ENCODE measurements at regions not wholly inside any gene's neighbourhood (a gene's known extent, or its start where the extent isn't known, plus 50 kb on each side); places are given as distances from the start of the nearest gene placed in this dataset.

- TF ChIP-seq POLR2A (IDR thresholded peaks at IDR 0.05) = no peak
- intact Hi-C loops (cut with DNase I) = no loop called here
- no peak overlapping the region for H3K4me3 ChIP-seq
- H3K36me3 ChIP-seq (replicated peaks in 1 of 2; ENCODE audit: insufficient read depth in 1 of 2, low read depth in 2 of 2) = no peaks in the 10 kb centered on the region
- ATAC-seq (no peak), DNase-seq (peak in 3 of 4 donors; percentile 27 to 53 (median 34))
- peaks cover 69% of the 10 kb centered on the region for H3K4me1 ChIP-seq
- peak overlapping the region in 2 of 4 donors; percentile 77 to 80 for H3K27ac ChIP-seq
- no peaks in the 10 kb centered on the region for H3K27me3 ChIP-seq
- no peaks in the 10 kb centered on the region for H3K9me3 ChIP-seq
- WGBS, 2 donors = 75 to 79% methylated on average over 3 of the region's 3 CpGs
These were observed 105.9 kb downstream of the ETS2 start for GRCh38 chr21:38911484-38912101.

DNA sequence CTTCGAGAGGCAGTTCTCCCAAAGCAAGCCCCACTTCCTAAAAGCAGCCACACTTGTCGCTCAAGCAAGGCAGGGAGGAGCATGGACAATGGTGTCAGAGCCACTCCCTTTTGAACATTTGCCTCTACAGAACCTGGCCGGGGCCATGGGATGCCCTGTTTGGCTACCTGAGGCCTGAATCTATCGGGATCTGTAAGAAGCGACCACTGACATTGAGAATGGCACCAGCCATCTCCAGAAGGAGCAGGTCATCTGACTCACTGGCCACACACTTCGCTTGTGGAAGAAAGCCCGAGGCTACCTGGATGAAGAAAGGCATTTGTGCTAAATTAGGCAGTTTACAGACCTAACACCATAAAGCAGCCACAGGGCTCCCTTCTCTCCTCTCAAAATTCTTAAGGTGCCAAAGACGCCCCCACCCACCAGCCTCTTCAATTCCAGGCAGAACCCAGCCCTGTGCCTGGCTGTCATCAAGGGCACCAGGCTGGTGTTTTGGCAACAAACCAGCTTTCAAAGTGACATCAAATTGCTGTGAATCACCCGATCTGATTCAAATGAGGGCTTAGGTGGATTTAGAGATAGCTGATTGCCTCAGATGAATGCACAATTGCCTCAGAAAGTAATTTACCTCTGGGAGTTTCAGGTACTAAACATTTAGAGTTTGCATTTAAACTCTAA is 104.8 kb downstream of the ETS2 start:
- Histone ChIP-seq H3K9me3 (no peaks in the 10 kb centered on the region), H3K36me3 (replicated peaks in 1 of 2; ENCODE audit: insufficient read depth in 1 of 2, low read depth in 2 of 2) (no peaks in the 10 kb centered on the region), H3K4me1 (peaks cover 70% of the 10 kb centered on the region), H3K27ac (peak overlapping the region in 3 of 4 donors; percentile 6 to 84 (median 53)), H3K27me3 (no peaks in the 10 kb centered on the region), H3K4me3 (no peak overlapping the region)
- intact Hi-C loops (cut with DNase I) = no loop called here
- DNase-seq (peak in 1 of 4 donors; percentile 46), ATAC-seq (no peak)
- WGBS, 2 donors = 58 to 80% methylated on average over 6 to 9 of the region's 9 CpGs
- TF ChIP-seq POLR2A (IDR thresholded peaks at IDR 0.05) (no peak), CTCF (IDR thresholded peaks at IDR 0.05) (no peak)

DNA sequence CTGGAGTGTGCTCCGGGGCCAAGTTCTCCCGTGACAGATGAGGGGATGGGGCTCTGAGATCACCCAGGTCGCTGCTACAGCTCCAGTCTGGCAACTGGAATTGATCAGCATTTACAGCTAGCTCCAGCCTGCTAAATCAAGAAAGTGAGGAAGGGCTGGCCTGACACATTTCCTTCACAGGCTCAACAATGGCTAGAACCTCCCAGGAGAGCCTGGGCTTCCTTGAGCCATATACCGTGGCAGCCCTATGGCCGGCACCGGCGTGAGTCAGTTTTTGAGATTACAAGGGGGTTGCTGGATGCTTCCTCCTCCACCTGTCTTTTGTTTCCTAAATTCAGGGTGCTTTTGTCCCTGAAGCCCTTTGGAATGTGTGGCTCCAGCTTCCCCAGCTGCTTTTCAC is 104.2 kb downstream of the ETS2 start:
- H3K36me3 ChIP-seq (replicated peaks in 1 of 2; ENCODE audit: insufficient read depth in 1 of 2, low read depth in 2 of 2) = no peaks in the 10 kb centered on the region
- no peak for TF ChIP-seq CTCF (IDR thresholded peaks at IDR 0.05)
- TF ChIP-seq POLR2A (IDR thresholded peaks at IDR 0.05) = no peak
- H3K27ac ChIP-seq = peak overlapping the region in 3 of 4 donors; percentile 39 to 84 (median 66)
- DNase-seq (no peak), ATAC-seq (no peak)
- H3K9me3 ChIP-seq = no peaks in the 10 kb centered on the region
- intact Hi-C loops (cut with DNase I) = no loop called here
- peaks cover 70% of the 10 kb centered on the region for H3K4me1 ChIP-seq
- no peak overlapping the region for H3K4me3 ChIP-seq
- H3K27me3 ChIP-seq = no peaks in the 10 kb centered on the region
- WGBS, 2 donors = 60 to 78% methylated on average over 7 of the region's 7 CpGs

- peaks cover 70% of the 10 kb centered on the region for H3K4me1 ChIP-seq
- H3K27ac ChIP-seq = peak overlapping the region; percentile 23 to 84 (median 52)
These were observed 103.4 kb downstream of the ETS2 start for GRCh38 chr21:38909109-38909508.

More at GRCh38 chr21:38909109-38909508, 103.4 kb downstream of the ETS2 start:
- Histone ChIP-seq H3K9me3 (no peaks in the 10 kb centered on the region), H3K27me3 (no peaks in the 10 kb centered on the region), H3K4me3 (no peak overlapping the region), H3K36me3 (replicated peaks in 1 of 2; ENCODE audit: insufficient read depth in 1 of 2, low read depth in 2 of 2) (no peaks in the 10 kb centered on the region)
- DNase-seq (no peak), ATAC-seq (peak; percentile 10)
- no peak for TF ChIP-seq CTCF (IDR thresholded peaks at IDR 0.05)
- peak in 1 of 3 donors; percentile 49 for TF ChIP-seq POLR2A (IDR thresholded peaks at IDR 0.05)
- WGBS, 2 donors = 73 to 75% methylated on average over 8 of the region's 8 CpGs
- intact Hi-C loops (cut with DNase I) = no loop called here

Measured in body of pancreas (tissue), 4 donors.